Stimulated activated CD4-positive, alpha-beta T cell treated with anti-CD3 and anti-CD28 coated beads, TNF-alpha, amount 100 ng/mL, for 48 hours (primary cell): ENCODE measurements at regions not wholly inside any gene's neighbourhood (a gene's known extent, or its start where the extent isn't known, plus 50 kb on each side); places are given as distances from the start of the nearest gene placed in this dataset.

Experiments
- DNase-seq, 3 donors: peaks; one replicate each; pipeline ENCODE4 v3.0.0-alpha.2; 2020; ENCODE audit warnings: low read depth in 3 of 3

- DNase-seq, result no peak
Measured at GRCh38 chr7:22624781-22625180, 102.2 kb upstream of the IL6 start.

GRCh38 chr7:22622116-22622785 lies 104.7 kb upstream of the IL6 start:
- DNase-seq, result no peak

- no peak for DNase-seq
Measured at GRCh38 chr7:22618528-22618927, 108.5 kb upstream of the IL6 start.

GRCh38 chr7:22617166-22617565 lies 109.8 kb upstream of the IL6 start:
- DNase-seq, result no peak

GRCh38 chr7:22613496-22613895 lies 113.5 kb upstream of the IL6 start:
- DNase-seq, result no peak

GRCh38 chr7:22612776-22613175 lies 112.8 kb upstream of the STEAP1B start:
- no peak for DNase-seq

GRCh38 chr7:22611758-22612079 lies 111.7 kb upstream of the STEAP1B start:
- DNase-seq, result no peak

GRCh38 chr7:22610951-22611757 lies 111.2 kb upstream of the STEAP1B start:
- DNase-seq, result no peak

- no peak for DNase-seq
Measured at GRCh38 chr7:22610263-22610662, 110.3 kb upstream of the STEAP1B start.

GRCh38 chr7:22607180-22607579 lies 107.2 kb upstream of the STEAP1B start:
- no peak for DNase-seq

GRCh38 chr7:22604246-22604645 lies 104.3 kb upstream of the STEAP1B start:
- DNase-seq, result no peak

GRCh38 chr7:22601812-22602565 lies 102.0 kb upstream of the STEAP1B start:
- no peak for DNase-seq

- DNase-seq, result no peak
Measured at GRCh38 chr7:22601408-22601807, 101.4 kb upstream of the STEAP1B start.

GRCh38 chr7:22601003-22601402 lies 101.0 kb upstream of the STEAP1B start:
- DNase-seq, result no peak

GRCh38 chr7:22598318-22598920 lies 98.4 kb upstream of the STEAP1B start:
- DNase-seq, result no peak

GRCh38 chr7:22597844-22598243 lies 97.9 kb upstream of the STEAP1B start:
- no peak for DNase-seq

GRCh38 chr7:22596763-22597400 lies 96.9 kb upstream of the STEAP1B start:
- no peak for DNase-seq

- DNase-seq, result no peak
Measured at GRCh38 chr7:22594020-22594419, 94.0 kb upstream of the STEAP1B start.

GRCh38 chr7:22591271-22591670 lies 91.3 kb upstream of the STEAP1B start:
- DNase-seq, result no peak

- DNase-seq, result no peak
Measured at GRCh38 chr7:22589641-22590201, 89.7 kb upstream of the STEAP1B start.

- DNase-seq, result no peak
Measured at GRCh38 chr7:22588351-22588750, 88.4 kb upstream of the STEAP1B start.

- DNase-seq, result no peak
Measured at GRCh38 chr7:22587322-22587721, 87.3 kb upstream of the STEAP1B start.
